ENCODE measurements at regions not wholly inside any gene's neighbourhood (a gene's known extent, or its start where the extent isn't known, plus 50 kb on each side); places are given as distances from the start of the nearest gene placed in this dataset.

GRCh38 chr19:28855216-28855615, 357.7 kb downstream of the UQCRFS1 start:
- no peak overlapping the region for H2BK15ac ChIP-seq (ENCODE audit: low read depth, low read length)
- Mint-ChIP-seq H3K4me3 (no peak overlapping the region), H3K27ac (no peak overlapping the region), H3K36me3 (ENCODE audit: insufficient read depth in 1 of 3, low read depth in 3 of 3) (peaks cover 0 to 12% (median 3%) of the 10 kb centered on the region in 3 experiments; a peak in 6 of 7 replicates), H3K27me3 (ENCODE audit: low read depth) (no peaks in the 10 kb centered on the region; the same call in 1 of the 2 replicates), H3K4me1 (peaks cover 0 to 4% of the 10 kb centered on the region in 2 experiments; a peak in 1 of 4 replicates), H3K9me3 (peaks cover 12 to 17% of the 10 kb centered on the region in 2 experiments)
- no peak overlapping the region for H2AFZ ChIP-seq (ENCODE audit: low read length)
- H3K79me1 ChIP-seq (ENCODE audit: insufficient read depth, low read depth, low read length, poor library complexity, severe bottlenecking) = no peaks in the 10 kb centered on the region
- no peak overlapping the region for H4K8ac ChIP-seq (replicated peaks; ENCODE audit: insufficient read length, low read depth, low read length)
- H3K4me2 ChIP-seq (ENCODE audit: insufficient read depth, insufficient read length, low read length) = no peak overlapping the region
- no peak overlapping the region for H3K4ac ChIP-seq (ENCODE audit: low read depth, low read length)
- H2BK12ac ChIP-seq (ENCODE audit: insufficient read length, low read depth, low read length) = no peak overlapping the region
- no peak overlapping the region for H3K14ac ChIP-seq (ENCODE audit: insufficient read depth, low read length)
- H3T11ph ChIP-seq (ENCODE audit: low read length) = no peak overlapping the region
- no peak overlapping the region for H3K56ac ChIP-seq (ENCODE audit: insufficient read length, low read depth, low read length)
- H2BK20ac ChIP-seq (ENCODE audit: low read depth, low read length, poor library complexity, severe bottlenecking) = no peak overlapping the region
- no peak overlapping the region for H3K9ac ChIP-seq (ENCODE audit: extremely low read depth, insufficient read length, low read length)
- no peaks in the 10 kb centered on the region for H3K23me2 ChIP-seq (ENCODE audit: insufficient read length, low read depth, low read length, poor library complexity, severe bottlenecking)
- no peak overlapping the region for H2BK120ac ChIP-seq (ENCODE audit: low read depth, low read length, poor library complexity, severe bottlenecking)
- H3K79me2 ChIP-seq (ENCODE audit: insufficient read depth, low read length) = no peaks in the 10 kb centered on the region
- peaks cover 7% of the 10 kb centered on the region for H3K9me3 ChIP-seq (ENCODE audit: control insufficient read depth, low read depth, low read length)
- H2BK5ac ChIP-seq (ENCODE audit: insufficient read length, low read length) = no peak overlapping the region
- WGBS (ENCODE audit: extremely low coverage, insufficient read length, low lambda C conversion rate) = no CpG with 5 or more reads among the region's 3 CpGs
- H4K5ac ChIP-seq (ENCODE audit: insufficient read length, low read depth, low read length) = no peak overlapping the region
- no peak for DNase-seq
- H4K20me1 ChIP-seq (ENCODE audit: control insufficient read depth, insufficient read depth, insufficient read length) = no peaks in the 10 kb centered on the region
- H4K91ac ChIP-seq (ENCODE audit: insufficient read length, low read depth, low read length) = no peak overlapping the region
- H3K18ac ChIP-seq (ENCODE audit: insufficient read length, low read depth, low read length) = no peak overlapping the region
- no peaks in the 10 kb centered on the region for H3K27me3 ChIP-seq (ENCODE audit: insufficient read depth, low read length)
- H3K4me1 ChIP-seq (ENCODE audit: insufficient read depth, low read length) = no peaks in the 10 kb centered on the region
- no peak overlapping the region for H2AK5ac ChIP-seq (ENCODE audit: insufficient read length, low read length)
- H3K27ac ChIP-seq (ENCODE audit: insufficient read length, low read depth, low read length) = no peak overlapping the region
- no peak overlapping the region for H3K23ac ChIP-seq (ENCODE audit: insufficient read length, low read depth, low read length)
- TF ChIP-seq CTCF (conservative IDR thresholded peaks at IDR 0.05) = no peak
